Keratinocyte (primary cell): ENCODE measurements at regions not wholly inside any gene's neighbourhood (a gene's known extent, or its start where the extent isn't known, plus 50 kb on each side); places are given as distances from the start of the nearest gene placed in this dataset.

Experiments
- DNase-seq: peaks from one replicate; pipeline ENCODE4 v3.0.0-alpha.2; 2011; ENCODE audit warnings: low read depth, missing footprints, low spot score
- FAIRE-seq: peaks from 2 replicates; lab custom pipeline; 2011; peaks lifted over from hg19 to GRCh38; lab: Jason Lieb, UNC
- H2AFZ ChIP-seq: 2 replicates; pipeline ENCODE4 v1.6.0; 2012; ENCODE audit warnings: low read length, control low read depth, inconsistent platforms; ENCODE audit not compliant: control insufficient read depth
- H3K27ac ChIP-seq: 2 replicates; pipeline ENCODE4 v1.5.1; 2011; ENCODE audit warnings: low read length; ENCODE audit not compliant: control insufficient read depth, insufficient read depth
- H3K27me3 ChIP-seq: 3 replicates; pipeline ENCODE4 v1.6.0; 2011; ENCODE audit warnings: low read length; ENCODE audit not compliant: control insufficient read depth, insufficient read depth; ENCODE audit errors: extremely low read depth
- H3K36me3 ChIP-seq, 2 experiments: 2 replicates in 1 of 2; 3 replicates in 1 of 2; pipeline ENCODE4 v1.5.1; 2011; ENCODE audit warnings: low read length in 2 of 2, mild to moderate bottlenecking in 1 of 2; ENCODE audit not compliant: control insufficient read depth in 2 of 2, insufficient read depth in 2 of 2; ENCODE audit errors: extremely low read depth in 1 of 2
- H3K4me1 ChIP-seq: 3 replicates; pipeline ENCODE4 v1.5.1; 2011; ENCODE audit warnings: low read length; ENCODE audit not compliant: control insufficient read depth, insufficient read depth; ENCODE audit errors: extremely low read depth
- H3K4me2 ChIP-seq: 3 replicates; pipeline ENCODE4 v1.6.0; 2011; ENCODE audit warnings: low read depth, low read length; ENCODE audit not compliant: control insufficient read depth, insufficient read depth; ENCODE audit errors: extremely low read depth
- H3K4me3 ChIP-seq, 3 experiments: fragments of 200-600 bp in 1 of 3; sonication (generic) in 1 of 3; 2 replicates in 2 of 3; 3 replicates in 1 of 3; pipeline ENCODE4 v1.5.1; 2011 to 2016; ENCODE audit warnings: low read length in 3 of 3, mild to moderate bottlenecking in 3 of 3, control low read depth in 2 of 3, inconsistent platforms in 1 of 3, low read depth in 1 of 3, mixed read lengths in 1 of 3, mixed run types in 1 of 3, moderate library complexity in 1 of 3; ENCODE audit not compliant: control insufficient read depth in 2 of 3, insufficient read depth in 2 of 3; ENCODE audit errors: extremely low read depth in 1 of 3
- H3K79me2 ChIP-seq: 2 replicates; pipeline ENCODE4 v1.6.0; 2012; ENCODE audit warnings: low read length; ENCODE audit not compliant: control insufficient read depth, insufficient read depth
- H3K9ac ChIP-seq: 3 replicates; pipeline ENCODE4 v1.6.0; 2011; ENCODE audit warnings: low read length; ENCODE audit not compliant: control insufficient read depth, insufficient read depth; ENCODE audit errors: extremely low read depth
- H3K9me1 ChIP-seq: 3 replicates; pipeline ENCODE4 v1.6.0; 2011; ENCODE audit warnings: low read length; ENCODE audit not compliant: control insufficient read depth, insufficient read depth; ENCODE audit errors: extremely low read depth
- H3K9me3 ChIP-seq: 2 replicates; pipeline ENCODE4 v1.5.1; 2012; ENCODE audit warnings: low read depth, low read length; ENCODE audit not compliant: control insufficient read depth
- H4K20me1 ChIP-seq: 3 replicates; pipeline ENCODE4 v1.6.0; 2011; ENCODE audit warnings: low read length; ENCODE audit not compliant: control insufficient read depth, insufficient read depth; ENCODE audit errors: extremely low read depth
- EZH2 ChIP-seq: IDR thresholded peaks from one replicate; pipeline ENCODE4 v1.6.1; 2012; ENCODE audit warnings: inconsistent platforms, mild to moderate bottlenecking, low read length, moderate library complexity
- dilution Hi-C: fragments of 300-500 bp; cut with MboI; formaldehyde crosslinking; loops from one replicate; pipeline ENCODE4 v1.7.0; 2020; ENCODE audit warnings: low sequenced_read_pairs; ENCODE audit not compliant: extremely low pct_ligation_motif_present
- TF ChIP-seq, protein P1 (sequence below), 3 experiments: IDR thresholded peaks in 1 of 3; conservative IDR thresholded peaks in 1 of 3; optimal IDR thresholded peaks in 1 of 3; 2 replicates in 2 of 3; 3 replicates in 1 of 3; pipeline versions ENCODE3 to v1.5.1; 2011; ENCODE audit warnings: low read length in 3 of 3, mild to moderate bottlenecking in 3 of 3, moderate library complexity in 2 of 3, control low read depth in 1 of 3, inconsistent platforms in 1 of 3; ENCODE audit not compliant: insufficient read depth in 2 of 3; ENCODE audit errors: extremely low read depth in 1 of 3

DNA sequence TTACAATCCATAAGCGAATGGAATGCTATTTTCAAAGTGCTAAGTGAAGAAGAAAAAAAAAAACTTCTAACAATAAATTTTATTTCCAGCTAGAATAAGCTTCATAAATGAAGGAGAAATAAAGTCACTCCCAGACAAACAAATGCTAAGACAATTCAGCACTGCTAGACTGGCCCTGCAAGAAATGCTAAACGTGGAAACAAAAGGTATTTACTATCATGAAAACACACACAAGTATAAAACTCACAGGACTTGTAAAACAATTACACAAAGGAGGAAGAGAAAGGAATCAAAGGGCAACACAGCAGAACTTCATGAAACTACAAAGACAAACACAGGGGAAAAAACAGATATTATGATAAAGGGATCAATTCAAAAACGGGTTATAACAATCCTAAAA is 85.8 kb upstream of the NELL2 start:
- Histone ChIP-seq H3K36me3 (no peaks in the 10 kb centered on the region), H2AFZ (no peak overlapping the region), H3K9ac (no peak overlapping the region), H3K9me3 (no peaks in the 10 kb centered on the region), H3K27ac (no peak overlapping the region), H3K4me2 (no peak overlapping the region), H3K4me1 (no peaks in the 10 kb centered on the region), H3K4me3 (no peak overlapping the region), H4K20me1 (no peaks in the 10 kb centered on the region), H3K9me1 (no peaks in the 10 kb centered on the region), H3K79me2 (no peaks in the 10 kb centered on the region), H3K27me3 (no peaks in the 10 kb centered on the region)
- DNase-seq (no peak), FAIRE-seq (no peak)
- dilution Hi-C loops = no loop called here
- TF ChIP-seq, protein P1, sequence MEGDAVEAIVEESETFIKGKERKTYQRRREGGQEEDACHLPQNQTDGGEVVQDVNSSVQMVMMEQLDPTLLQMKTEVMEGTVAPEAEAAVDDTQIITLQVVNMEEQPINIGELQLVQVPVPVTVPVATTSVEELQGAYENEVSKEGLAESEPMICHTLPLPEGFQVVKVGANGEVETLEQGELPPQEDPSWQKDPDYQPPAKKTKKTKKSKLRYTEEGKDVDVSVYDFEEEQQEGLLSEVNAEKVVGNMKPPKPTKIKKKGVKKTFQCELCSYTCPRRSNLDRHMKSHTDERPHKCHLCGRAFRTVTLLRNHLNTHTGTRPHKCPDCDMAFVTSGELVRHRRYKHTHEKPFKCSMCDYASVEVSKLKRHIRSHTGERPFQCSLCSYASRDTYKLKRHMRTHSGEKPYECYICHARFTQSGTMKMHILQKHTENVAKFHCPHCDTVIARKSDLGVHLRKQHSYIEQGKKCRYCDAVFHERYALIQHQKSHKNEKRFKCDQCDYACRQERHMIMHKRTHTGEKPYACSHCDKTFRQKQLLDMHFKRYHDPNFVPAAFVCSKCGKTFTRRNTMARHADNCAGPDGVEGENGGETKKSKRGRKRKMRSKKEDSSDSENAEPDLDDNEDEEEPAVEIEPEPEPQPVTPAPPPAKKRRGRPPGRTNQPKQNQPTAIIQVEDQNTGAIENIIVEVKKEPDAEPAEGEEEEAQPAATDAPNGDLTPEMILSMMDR (optimal IDR thresholded peaks at IDR 0.05 in 1 of 3, IDR thresholded peaks at IDR 0.05 in 1 of 3, conservative IDR thresholded peaks at IDR 0.05 in 1 of 3; ENCODE audit: extremely low read depth in 1 of 3, insufficient read depth in 2 of 3, low read length in 3 of 3) = no peak
- no peak for TF ChIP-seq EZH2

DNA sequence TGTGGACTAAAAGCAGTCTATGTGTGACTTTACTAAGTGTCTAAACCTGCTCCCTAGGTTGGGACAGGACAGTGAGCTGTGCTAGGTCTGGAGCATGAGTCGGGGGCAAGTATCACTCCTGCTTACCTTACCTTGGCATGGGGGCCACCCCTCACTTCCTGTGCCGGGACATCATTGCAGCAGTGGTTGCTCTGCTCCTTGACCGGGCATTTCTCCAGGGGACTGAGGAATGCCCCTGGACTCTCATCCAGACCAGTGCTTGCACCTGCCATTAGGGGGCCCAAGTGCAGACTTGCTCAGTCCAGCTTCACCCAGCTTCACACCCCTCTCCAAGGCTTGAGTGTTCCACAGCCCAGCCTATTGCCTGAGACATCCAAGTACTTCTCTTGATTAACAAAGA is 84.7 kb upstream of the NELL2 start:
- H3K9me3 ChIP-seq = no peaks in the 10 kb centered on the region
- H3K4me1 ChIP-seq = no peaks in the 10 kb centered on the region
- no peaks in the 10 kb centered on the region for H3K9me1 ChIP-seq
- TF ChIP-seq EZH2 = no peak
- TF ChIP-seq, protein P1 (optimal IDR thresholded peaks at IDR 0.05 in 1 of 3, IDR thresholded peaks at IDR 0.05 in 1 of 3, conservative IDR thresholded peaks at IDR 0.05 in 1 of 3; ENCODE audit: extremely low read depth in 1 of 3, insufficient read depth in 2 of 3, low read length in 3 of 3) = no peak
- H3K79me2 ChIP-seq = no peaks in the 10 kb centered on the region
- dilution Hi-C loops = no loop called here
- no peaks in the 10 kb centered on the region for H3K36me3 ChIP-seq
- DNase-seq = no peak
- H4K20me1 ChIP-seq = no peaks in the 10 kb centered on the region
- no peak for FAIRE-seq
- no peak overlapping the region for H3K9ac ChIP-seq
- no peak overlapping the region for H3K27ac ChIP-seq
- no peak overlapping the region for H2AFZ ChIP-seq
- no peaks in the 10 kb centered on the region for H3K27me3 ChIP-seq
- no peak overlapping the region for H3K4me2 ChIP-seq
- no peak overlapping the region for H3K4me3 ChIP-seq
